GM10248 (cell line): ENCODE measurements at regions not wholly inside any gene's neighbourhood (a gene's known extent, or its start where the extent isn't known, plus 50 kb on each side); places are given as distances from the start of the nearest gene placed in this dataset.
A peak's percentile ranks its signal among the peaks of the same experiment; 100 is the strongest.
"Not testable (repeated sequence)": the region's sequence is repeated elsewhere in the genome, so short reads cannot be mapped to it uniquely, and the experiment has no call there.

Experiments used
- CTCF ChIA-PET: fragments of 300-600 bp; sonication (Branson Sonifier 250); formaldehyde crosslinking; extraction: SDS; loops from one replicate; lab custom pipeline; 2021; ENCODE audit warnings: antibody characterized with exemption; lab: Yijun Ruan, JAX
- POLR2A ChIA-PET: fragments of 350-650 bp; sonication (Branson Sonifier 250); formaldehyde crosslinking; extraction: SDS; loops from one replicate; lab custom pipeline; 2020; ENCODE audit warnings: antibody characterized with exemption; lab: Yijun Ruan, JAX
- DNase-seq: peaks from one replicate; pipeline ENCODE4 v3.0.0; 2012; ENCODE audit errors: extremely low spot score
- TF ChIP-seq, protein P1 (sequence below): IDR thresholded peaks from 2 replicates; pipeline ENCODE4 v1.5.1; 2012; ENCODE audit warnings: mild to moderate bottlenecking, low read depth; ENCODE audit errors: extremely low read depth, missing control alignments, control extremely low read depth

GRCh38 chr5:75890546-75890945 is 173.3 kb upstream of the POC5 start:
- ChIA-PET POLR2A (no interaction called here), CTCF (no interaction called here)
- TF ChIP-seq, protein P1, sequence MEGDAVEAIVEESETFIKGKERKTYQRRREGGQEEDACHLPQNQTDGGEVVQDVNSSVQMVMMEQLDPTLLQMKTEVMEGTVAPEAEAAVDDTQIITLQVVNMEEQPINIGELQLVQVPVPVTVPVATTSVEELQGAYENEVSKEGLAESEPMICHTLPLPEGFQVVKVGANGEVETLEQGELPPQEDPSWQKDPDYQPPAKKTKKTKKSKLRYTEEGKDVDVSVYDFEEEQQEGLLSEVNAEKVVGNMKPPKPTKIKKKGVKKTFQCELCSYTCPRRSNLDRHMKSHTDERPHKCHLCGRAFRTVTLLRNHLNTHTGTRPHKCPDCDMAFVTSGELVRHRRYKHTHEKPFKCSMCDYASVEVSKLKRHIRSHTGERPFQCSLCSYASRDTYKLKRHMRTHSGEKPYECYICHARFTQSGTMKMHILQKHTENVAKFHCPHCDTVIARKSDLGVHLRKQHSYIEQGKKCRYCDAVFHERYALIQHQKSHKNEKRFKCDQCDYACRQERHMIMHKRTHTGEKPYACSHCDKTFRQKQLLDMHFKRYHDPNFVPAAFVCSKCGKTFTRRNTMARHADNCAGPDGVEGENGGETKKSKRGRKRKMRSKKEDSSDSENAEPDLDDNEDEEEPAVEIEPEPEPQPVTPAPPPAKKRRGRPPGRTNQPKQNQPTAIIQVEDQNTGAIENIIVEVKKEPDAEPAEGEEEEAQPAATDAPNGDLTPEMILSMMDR, result no peak
- DNase-seq, result no peak

- ChIA-PET POLR2A (no interaction called here), CTCF (interaction anchor here (1.0 to 2.6 kb wide), 11 partner anchors 11 to 606 kb away, joined by 3 to 8 read pairs (median 4); no protein-coding TSS in a partner anchor)
- DNase-seq, result no peak
- TF ChIP-seq, protein P1, result no peak
Observed at GRCh38 chr5:75886706-75887105, 169.5 kb upstream of the POC5 start.

DNA sequence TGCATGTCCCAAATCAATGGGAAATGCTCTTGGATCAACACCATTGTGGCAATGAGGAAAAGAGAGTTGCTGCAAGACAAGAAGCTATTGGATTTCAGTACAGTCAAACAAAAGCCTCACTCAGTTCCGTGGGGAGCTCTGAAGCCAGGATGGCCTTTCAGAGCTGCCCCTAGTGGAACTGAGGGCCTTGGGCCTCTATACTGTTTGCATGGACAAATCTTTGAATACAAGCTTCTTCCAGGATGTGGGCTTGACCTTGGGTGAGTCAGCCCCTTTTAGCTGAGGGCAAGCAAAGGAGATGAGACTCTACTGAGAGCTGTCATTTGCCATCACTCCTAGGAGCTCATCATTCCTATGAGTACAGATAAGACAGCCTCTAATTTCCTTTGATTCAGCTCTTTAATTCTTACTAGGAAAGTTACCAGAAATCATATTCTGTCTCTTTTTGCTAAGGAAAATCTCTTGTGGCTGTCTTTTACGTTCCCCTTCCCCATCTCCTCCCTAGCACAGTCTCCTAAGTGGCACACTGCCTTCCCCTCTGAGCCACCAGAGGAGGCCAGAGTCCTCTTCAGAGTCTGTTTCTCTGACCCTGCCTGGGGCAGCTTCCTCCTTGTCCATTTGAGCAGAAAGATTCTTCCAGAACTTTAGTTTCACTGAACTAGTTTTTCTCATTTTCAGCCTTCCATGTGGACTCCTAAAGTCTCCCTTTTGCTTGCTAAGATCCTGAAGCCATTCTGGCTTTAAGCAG is 168.8 kb upstream of the POC5 start:
- CTCF ChIA-PET, result interaction anchor here (0.6 to 2.6 kb wide), 18 partner anchors 9 to 843 kb away, joined by 3 to 8 read pairs (median 3); partner anchors contain the start of gene ANKRD31
- TF ChIP-seq, protein P1, result peak; percentile 60
- peak; percentile 11 for DNase-seq
- POLR2A ChIA-PET, result no interaction called here

DNA sequence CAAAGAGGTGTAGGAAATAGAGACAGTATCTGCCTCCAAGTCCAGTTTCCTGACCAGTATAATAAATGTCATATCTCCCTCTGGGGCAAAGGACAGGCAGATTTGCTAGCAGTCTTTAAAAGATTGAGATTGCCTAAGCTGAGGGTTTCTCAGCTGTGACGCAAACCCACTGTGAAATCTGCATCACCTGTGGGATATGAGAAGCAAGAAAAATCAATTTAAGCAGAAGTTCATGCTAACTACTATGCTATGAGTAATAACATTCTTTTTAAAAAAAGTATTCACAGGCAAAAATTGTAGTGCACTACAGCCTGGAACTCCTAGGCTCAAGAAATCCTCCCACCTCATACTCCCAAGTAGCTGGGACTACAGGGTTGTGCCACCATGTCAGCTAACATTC is 168.1 kb upstream of the POC5 start:
- POLR2A ChIA-PET, result no interaction called here
- CTCF ChIA-PET, result interaction anchor here (0.6 to 1.8 kb wide), 14 partner anchors 9 to 843 kb away, joined by 3 to 8 read pairs (median 3); partner anchors contain the start of gene ANKRD31

GRCh38 chr5:75869891-75870290 is 152.7 kb upstream of the POC5 start:
- TF ChIP-seq, protein P1, result no peak
- DNase-seq, result no peak
- ChIA-PET CTCF (interaction anchor here (1.3 to 1.7 kb wide), 2 partner anchors 9 to 16 kb away, joined by 3 to 4 read pairs; no protein-coding TSS in a partner anchor), POLR2A (no interaction called here)

More for the DNA sequence above, 168.1 kb upstream of the POC5 start:
- TF ChIP-seq, protein P1, result no peak
- no peak for DNase-seq

GRCh38 chr5:75862872-75863271 is 145.6 kb upstream of the POC5 start:
- no peak for DNase-seq
- CTCF ChIA-PET, result no interaction called here
- POLR2A ChIA-PET, result no interaction called here
- TF ChIP-seq, protein P1, result no peak

- POLR2A ChIA-PET, DNase-seq, CTCF ChIA-PET: not testable (repeated sequence)
Observed at GRCh38 chr5:75859621-75860020, 142.4 kb upstream of the POC5 start.
